Fibroblast of lung (primary cell): ENCODE measurements at regions not wholly inside any gene's neighbourhood (a gene's known extent, or its start where the extent isn't known, plus 50 kb on each side); places are given as distances from the start of the nearest gene placed in this dataset.

Source experiments
- CTCF ChIP-seq, 2 donors: IDR thresholded peaks in 1 of 2; conservative IDR thresholded peaks in 1 of 2; 1 replicate in 1 of 2; 2 replicates in 1 of 2; pipeline ENCODE4 v1.5.1; 2011 to 2012; ENCODE audit warnings: low read length in 2 of 2, control low read depth in 1 of 2, inconsistent platforms in 1 of 2, low read depth in 1 of 2, mild to moderate bottlenecking in 1 of 2
- EZH2 ChIP-seq: IDR thresholded peaks from 2 replicates; pipeline ENCODE4 v1.5.1; 2012; ENCODE audit warnings: low read length, control low read depth, mild to moderate bottlenecking; ENCODE audit errors: missing control alignments

GRCh38 chr5:33299621-33300208, 141.1 kb upstream of the TARS1 start:
- TF ChIP-seq CTCF (conservative IDR thresholded peaks at IDR 0.05 in 1 of 2, IDR thresholded peaks at IDR 0.05 in 1 of 2; ENCODE audit: low read depth in 1 of 2, low read length in 2 of 2), result peak; percentile 36 to 64
- TF ChIP-seq EZH2, result no peak
